ENCODE measurements at regions not wholly inside any gene's neighbourhood (a gene's known extent, or its start where the extent isn't known, plus 50 kb on each side); places are given as distances from the start of the nearest gene placed in this dataset.

GRCh38 chr5:117379521-117379920, 804.9 kb upstream of the SEMA6A start:
- no peak for TF ChIP-seq POLR2AphosphoS5 (IDR thresholded peaks at IDR 0.05; ENCODE audit: low read depth)
- no peak for TF ChIP-seq REST (IDR thresholded peaks at IDR 0.05; ENCODE audit: unreplicated experiment)

Measured in GM23338 (cell line).